Fibroblast of lung (primary cell): ENCODE measurements at regions not wholly inside any gene's neighbourhood (a gene's known extent, or its start where the extent isn't known, plus 50 kb on each side); places are given as distances from the start of the nearest gene placed in this dataset.

ENCODE experiments used
- DNase-seq, 2 donors: peaks; one replicate each; pipeline versions ENCODE4 v3.0.0 to v3.0.0-alpha.2; 2010; ENCODE audit warnings: low read depth in 2 of 2
- H2AFZ ChIP-seq: 2 replicates; pipeline ENCODE4 v1.5.1; 2012; ENCODE audit warnings: low read length, control low read depth, inconsistent platforms
- H3K27ac ChIP-seq: 2 replicates; pipeline ENCODE4 v1.5.1; 2011; ENCODE audit warnings: low read length, control low read depth; ENCODE audit not compliant: insufficient read depth
- H3K27me3 ChIP-seq: 2 replicates; pipeline ENCODE4 v1.5.1; 2011; ENCODE audit warnings: mild to moderate bottlenecking, low read length; ENCODE audit not compliant: control insufficient read depth, insufficient read depth
- H3K36me3 ChIP-seq: 2 replicates; pipeline ENCODE4 v1.5.1; 2011; ENCODE audit warnings: low read length; ENCODE audit not compliant: control insufficient read depth, insufficient read depth
- H3K4me1 ChIP-seq: 2 replicates; pipeline ENCODE4 v1.5.1; 2011; ENCODE audit warnings: low read length; ENCODE audit not compliant: control insufficient read depth, insufficient read depth; ENCODE audit errors: extremely low read depth
- H3K4me2 ChIP-seq: 2 replicates; pipeline ENCODE4 v1.5.1; 2011; ENCODE audit warnings: low read length, control low read depth; ENCODE audit not compliant: insufficient read depth; ENCODE audit errors: extremely low read depth
- H3K4me3 ChIP-seq, 4 experiments: fragments of 200-600 bp in 1 of 4; sonication (generic) in 1 of 4; replicated peaks in 1 of 4; 2 replicates each; pipeline ENCODE4 v1.5.1; 2011 to 2016; ENCODE audit warnings: low read length in 4 of 4, low read depth in 3 of 4, mild to moderate bottlenecking in 3 of 4, control low read depth in 2 of 4, inconsistent platforms in 1 of 4, mixed read lengths in 1 of 4; ENCODE audit not compliant: insufficient read depth in 1 of 4; ENCODE audit errors: control extremely low read depth in 1 of 4
- H3K79me2 ChIP-seq: 2 replicates; pipeline ENCODE4 v1.5.1; 2012; ENCODE audit warnings: mild to moderate bottlenecking, low read length, inconsistent platforms; ENCODE audit not compliant: control insufficient read depth, insufficient read depth
- H3K9ac ChIP-seq: 2 replicates; pipeline ENCODE4 v1.5.1; 2011; ENCODE audit warnings: mild to moderate bottlenecking, low read length, control low read depth; ENCODE audit not compliant: insufficient read depth
- H3K9me3 ChIP-seq: 2 replicates; pipeline ENCODE4 v1.5.1; 2012; ENCODE audit warnings: low read depth, low read length; ENCODE audit not compliant: control insufficient read depth, insufficient read depth
- H4K20me1 ChIP-seq: 2 replicates; pipeline ENCODE4 v1.5.1; 2011; ENCODE audit warnings: low read length; ENCODE audit not compliant: control insufficient read depth, insufficient read depth; ENCODE audit errors: extremely low read depth
- CTCF ChIP-seq, 2 donors: IDR thresholded peaks in 1 of 2; conservative IDR thresholded peaks in 1 of 2; 1 replicate in 1 of 2; 2 replicates in 1 of 2; pipeline ENCODE4 v1.5.1; 2011 to 2012; ENCODE audit warnings: low read length in 2 of 2, control low read depth in 1 of 2, inconsistent platforms in 1 of 2, low read depth in 1 of 2, mild to moderate bottlenecking in 1 of 2
- EZH2 ChIP-seq: IDR thresholded peaks from 2 replicates; pipeline ENCODE4 v1.5.1; 2012; ENCODE audit warnings: low read length, control low read depth, mild to moderate bottlenecking; ENCODE audit errors: missing control alignments

GRCh38 chr10:34957531-34957930 lies 132.6 kb downstream of the CUL2 start:
- H4K20me1 ChIP-seq: no peaks in the 10 kb centered on the region
- H3K27me3 ChIP-seq: no peaks in the 10 kb centered on the region
- no peaks in the 10 kb centered on the region for H3K79me2 ChIP-seq
- no peak overlapping the region for H2AFZ ChIP-seq
- H3K9me3 ChIP-seq: no peaks in the 10 kb centered on the region
- no peak overlapping the region for H3K9ac ChIP-seq
- H3K27ac ChIP-seq: no peak overlapping the region
- H3K4me3 ChIP-seq: no peak overlapping the region
- no peaks in the 10 kb centered on the region for H3K36me3 ChIP-seq
- no peak for TF ChIP-seq CTCF (conservative IDR thresholded peaks at IDR 0.05 in 1 of 2, IDR thresholded peaks at IDR 0.05 in 1 of 2; ENCODE audit: low read depth in 1 of 2, low read length in 2 of 2)
- H3K4me1 ChIP-seq: no peaks in the 10 kb centered on the region
- H3K4me2 ChIP-seq: no peak overlapping the region
- no peak for DNase-seq

GRCh38 chr10:34956756-34957155 lies 133.4 kb downstream of the CUL2 start:
- Histone ChIP-seq H4K20me1 (no peaks in the 10 kb centered on the region), H3K4me3 (no peak overlapping the region), H2AFZ (no peak overlapping the region), H3K4me2 (no peak overlapping the region), H3K9me3 (no peaks in the 10 kb centered on the region), H3K27me3 (no peaks in the 10 kb centered on the region), H3K36me3 (no peaks in the 10 kb centered on the region), H3K27ac (no peak overlapping the region), H3K4me1 (no peaks in the 10 kb centered on the region), H3K79me2 (no peaks in the 10 kb centered on the region), H3K9ac (no peak overlapping the region)
- TF ChIP-seq CTCF (conservative IDR thresholded peaks at IDR 0.05 in 1 of 2, IDR thresholded peaks at IDR 0.05 in 1 of 2; ENCODE audit: low read depth in 1 of 2, low read length in 2 of 2) (no peak), EZH2 (no peak)
- DNase-seq: no peak

GRCh38 chr10:34955391-34955790 lies 134.8 kb downstream of the CUL2 start:
- H3K9me3 ChIP-seq: no peaks in the 10 kb centered on the region
- H3K79me2 ChIP-seq: no peaks in the 10 kb centered on the region
- DNase-seq: peak in 1 of 2 donors; percentile 33
- no peaks in the 10 kb centered on the region for H3K27me3 ChIP-seq
- H4K20me1 ChIP-seq: no peaks in the 10 kb centered on the region
- H3K9ac ChIP-seq: no peak overlapping the region
- no peak for TF ChIP-seq EZH2
- TF ChIP-seq CTCF (conservative IDR thresholded peaks at IDR 0.05 in 1 of 2, IDR thresholded peaks at IDR 0.05 in 1 of 2; ENCODE audit: low read depth in 1 of 2, low read length in 2 of 2): no peak
- H3K4me1 ChIP-seq: no peaks in the 10 kb centered on the region
- H2AFZ ChIP-seq: no peak overlapping the region
- H3K4me2 ChIP-seq: no peak overlapping the region
- no peaks in the 10 kb centered on the region for H3K36me3 ChIP-seq
- no peak overlapping the region for H3K27ac ChIP-seq
- H3K4me3 ChIP-seq: no peak overlapping the region
